Stomach (tissue), 4 donors: ENCODE measurements at regions not wholly inside any gene's neighbourhood (a gene's known extent, or its start where the extent isn't known, plus 50 kb on each side); places are given as distances from the start of the nearest gene placed in this dataset.
"Not testable (repeated sequence)": the region's sequence is repeated elsewhere in the genome, so short reads cannot be mapped to it uniquely, and the experiment has no call there.

Experiments
- CTCF ChIP-seq, 7 experiments: fragments of 450-650 bp in 4 of 7; fragments of 200-600 bp in 3 of 7; sonication (generic) in 3 of 7; IDR thresholded peaks; one replicate each; pipeline ENCODE4 v1.5.1; 2016 to 2019; ENCODE audit warnings: antibody characterized with exemption in 7 of 7, control low read depth in 2 of 7, mild to moderate bottlenecking in 1 of 7
- POLR2A ChIP-seq, 4 donors: fragments of 450-650 bp; IDR thresholded peaks; one replicate each; pipeline ENCODE4 v1.6.1; 2016; ENCODE audit warnings: antibody characterized with exemption in 4 of 4, control low read depth in 2 of 4, mild to moderate bottlenecking in 1 of 4, moderate library complexity in 1 of 4

GRCh38 chr22:16891892-16892291, 66.7 kb upstream of the XKR3 start:
- TF ChIP-seq CTCF (IDR thresholded peaks at IDR 0.05) = peak in 4 of 7 experiments; percentile 17 to 29 (median 22)
- TF ChIP-seq POLR2A (IDR thresholded peaks at IDR 0.05) = not testable (repeated sequence)
